Fibroblast of lung (primary cell): ENCODE measurements at regions not wholly inside any gene's neighbourhood (a gene's known extent, or its start where the extent isn't known, plus 50 kb on each side); places are given as distances from the start of the nearest gene placed in this dataset.

Experiments used
- DNase-seq, 2 donors: peaks; one replicate each; pipeline versions ENCODE4 v3.0.0 to v3.0.0-alpha.2; 2010; ENCODE audit warnings: low read depth in 2 of 2
- H2AFZ ChIP-seq: 2 replicates; pipeline ENCODE4 v1.5.1; 2012; ENCODE audit warnings: low read length, control low read depth, inconsistent platforms
- H3K27ac ChIP-seq: 2 replicates; pipeline ENCODE4 v1.5.1; 2011; ENCODE audit warnings: low read length, control low read depth; ENCODE audit not compliant: insufficient read depth
- H3K27me3 ChIP-seq: 2 replicates; pipeline ENCODE4 v1.5.1; 2011; ENCODE audit warnings: mild to moderate bottlenecking, low read length; ENCODE audit not compliant: control insufficient read depth, insufficient read depth
- H3K36me3 ChIP-seq: 2 replicates; pipeline ENCODE4 v1.5.1; 2011; ENCODE audit warnings: low read length; ENCODE audit not compliant: control insufficient read depth, insufficient read depth
- H3K4me1 ChIP-seq: 2 replicates; pipeline ENCODE4 v1.5.1; 2011; ENCODE audit warnings: low read length; ENCODE audit not compliant: control insufficient read depth, insufficient read depth; ENCODE audit errors: extremely low read depth
- H3K4me2 ChIP-seq: 2 replicates; pipeline ENCODE4 v1.5.1; 2011; ENCODE audit warnings: low read length, control low read depth; ENCODE audit not compliant: insufficient read depth; ENCODE audit errors: extremely low read depth
- H3K4me3 ChIP-seq, 4 experiments: fragments of 200-600 bp in 1 of 4; sonication (generic) in 1 of 4; replicated peaks in 1 of 4; 2 replicates each; pipeline ENCODE4 v1.5.1; 2011 to 2016; ENCODE audit warnings: low read length in 4 of 4, low read depth in 3 of 4, mild to moderate bottlenecking in 3 of 4, control low read depth in 2 of 4, inconsistent platforms in 1 of 4, mixed read lengths in 1 of 4; ENCODE audit not compliant: insufficient read depth in 1 of 4; ENCODE audit errors: control extremely low read depth in 1 of 4
- H3K79me2 ChIP-seq: 2 replicates; pipeline ENCODE4 v1.5.1; 2012; ENCODE audit warnings: mild to moderate bottlenecking, low read length, inconsistent platforms; ENCODE audit not compliant: control insufficient read depth, insufficient read depth
- H3K9ac ChIP-seq: 2 replicates; pipeline ENCODE4 v1.5.1; 2011; ENCODE audit warnings: mild to moderate bottlenecking, low read length, control low read depth; ENCODE audit not compliant: insufficient read depth
- H3K9me3 ChIP-seq: 2 replicates; pipeline ENCODE4 v1.5.1; 2012; ENCODE audit warnings: low read depth, low read length; ENCODE audit not compliant: control insufficient read depth, insufficient read depth
- H4K20me1 ChIP-seq: 2 replicates; pipeline ENCODE4 v1.5.1; 2011; ENCODE audit warnings: low read length; ENCODE audit not compliant: control insufficient read depth, insufficient read depth; ENCODE audit errors: extremely low read depth
- EZH2 ChIP-seq: IDR thresholded peaks from 2 replicates; pipeline ENCODE4 v1.5.1; 2012; ENCODE audit warnings: low read length, control low read depth, mild to moderate bottlenecking; ENCODE audit errors: missing control alignments
- TF ChIP-seq, protein P1 (sequence below), 2 donors: IDR thresholded peaks in 1 of 2; conservative IDR thresholded peaks in 1 of 2; 1 replicate in 1 of 2; 2 replicates in 1 of 2; pipeline ENCODE4 v1.5.1; 2011 to 2012; ENCODE audit warnings: low read length in 2 of 2, control low read depth in 1 of 2, inconsistent platforms in 1 of 2, low read depth in 1 of 2, mild to moderate bottlenecking in 1 of 2

DNA sequence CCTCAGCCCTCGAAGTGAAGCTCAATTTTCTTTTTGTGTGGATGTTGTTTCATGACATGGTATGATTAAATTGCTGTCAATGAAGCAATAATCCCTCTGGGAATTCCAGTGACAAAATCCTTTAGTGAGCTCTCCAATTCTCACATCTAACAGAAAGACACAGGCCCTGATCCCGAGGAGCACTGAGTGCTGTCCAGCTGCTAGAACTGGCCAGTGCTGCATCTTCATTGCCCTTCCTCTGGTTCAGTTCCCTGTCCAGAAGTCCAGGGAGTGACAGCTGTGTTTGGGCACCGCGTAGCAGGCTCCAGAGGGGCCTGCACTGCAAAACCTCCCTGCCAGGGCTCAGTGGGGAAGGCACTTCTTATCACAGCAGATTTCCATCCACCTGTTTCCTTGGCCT lies 516.8 kb upstream of the ATP11B start:
- Histone ChIP-seq H3K4me1 (no peaks in the 10 kb centered on the region), H2AFZ (no peak overlapping the region), H3K9me3 (no peaks in the 10 kb centered on the region), H3K27me3 (no peaks in the 10 kb centered on the region), H3K4me3 (no peak overlapping the region), H4K20me1 (no peaks in the 10 kb centered on the region), H3K79me2 (no peaks in the 10 kb centered on the region), H3K9ac (no peak overlapping the region), H3K4me2 (no peak overlapping the region), H3K36me3 (no peaks in the 10 kb centered on the region), H3K27ac (no peak overlapping the region)
- TF ChIP-seq, protein P1, sequence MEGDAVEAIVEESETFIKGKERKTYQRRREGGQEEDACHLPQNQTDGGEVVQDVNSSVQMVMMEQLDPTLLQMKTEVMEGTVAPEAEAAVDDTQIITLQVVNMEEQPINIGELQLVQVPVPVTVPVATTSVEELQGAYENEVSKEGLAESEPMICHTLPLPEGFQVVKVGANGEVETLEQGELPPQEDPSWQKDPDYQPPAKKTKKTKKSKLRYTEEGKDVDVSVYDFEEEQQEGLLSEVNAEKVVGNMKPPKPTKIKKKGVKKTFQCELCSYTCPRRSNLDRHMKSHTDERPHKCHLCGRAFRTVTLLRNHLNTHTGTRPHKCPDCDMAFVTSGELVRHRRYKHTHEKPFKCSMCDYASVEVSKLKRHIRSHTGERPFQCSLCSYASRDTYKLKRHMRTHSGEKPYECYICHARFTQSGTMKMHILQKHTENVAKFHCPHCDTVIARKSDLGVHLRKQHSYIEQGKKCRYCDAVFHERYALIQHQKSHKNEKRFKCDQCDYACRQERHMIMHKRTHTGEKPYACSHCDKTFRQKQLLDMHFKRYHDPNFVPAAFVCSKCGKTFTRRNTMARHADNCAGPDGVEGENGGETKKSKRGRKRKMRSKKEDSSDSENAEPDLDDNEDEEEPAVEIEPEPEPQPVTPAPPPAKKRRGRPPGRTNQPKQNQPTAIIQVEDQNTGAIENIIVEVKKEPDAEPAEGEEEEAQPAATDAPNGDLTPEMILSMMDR (conservative IDR thresholded peaks at IDR 0.05 in 1 of 2, IDR thresholded peaks at IDR 0.05 in 1 of 2; ENCODE audit: low read depth in 1 of 2, low read length in 2 of 2) = no peak
- no peak for TF ChIP-seq EZH2
- DNase-seq = no peak

DNA sequence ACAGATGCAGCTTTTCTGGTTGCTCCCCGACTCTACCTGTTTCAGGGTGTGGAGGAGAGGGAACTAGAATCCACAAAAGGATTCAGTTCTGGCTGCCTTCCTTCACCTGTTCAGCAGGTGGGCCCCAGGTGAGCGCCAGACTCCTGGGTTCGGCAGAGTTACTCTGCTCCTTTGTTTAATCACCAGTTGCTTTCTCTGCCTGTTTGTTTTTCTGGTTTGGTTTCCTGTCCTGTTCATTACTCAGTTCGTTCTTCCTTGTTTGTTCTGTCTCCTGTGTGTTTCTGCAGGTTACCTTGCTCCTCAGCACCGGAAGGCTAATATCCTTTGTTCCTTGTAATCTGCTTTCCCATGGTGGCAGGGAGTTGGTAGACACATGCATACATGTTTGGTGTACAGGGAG lies 508.5 kb upstream of the ATP11B start:
- H3K36me3 ChIP-seq = no peaks in the 10 kb centered on the region
- H3K27me3 ChIP-seq = no peaks in the 10 kb centered on the region
- no peaks in the 10 kb centered on the region for H4K20me1 ChIP-seq
- no peaks in the 10 kb centered on the region for H3K9me3 ChIP-seq
- H3K4me1 ChIP-seq = no peaks in the 10 kb centered on the region
- H3K27ac ChIP-seq = no peak overlapping the region
- H2AFZ ChIP-seq = no peak overlapping the region
- H3K4me2 ChIP-seq = no peak overlapping the region
- DNase-seq = no peak
- H3K79me2 ChIP-seq = no peaks in the 10 kb centered on the region
- TF ChIP-seq EZH2 = no peak
- TF ChIP-seq, protein P1 (conservative IDR thresholded peaks at IDR 0.05 in 1 of 2, IDR thresholded peaks at IDR 0.05 in 1 of 2; ENCODE audit: low read depth in 1 of 2, low read length in 2 of 2) = no peak
- no peak overlapping the region for H3K4me3 ChIP-seq
- H3K9ac ChIP-seq = no peak overlapping the region

DNA sequence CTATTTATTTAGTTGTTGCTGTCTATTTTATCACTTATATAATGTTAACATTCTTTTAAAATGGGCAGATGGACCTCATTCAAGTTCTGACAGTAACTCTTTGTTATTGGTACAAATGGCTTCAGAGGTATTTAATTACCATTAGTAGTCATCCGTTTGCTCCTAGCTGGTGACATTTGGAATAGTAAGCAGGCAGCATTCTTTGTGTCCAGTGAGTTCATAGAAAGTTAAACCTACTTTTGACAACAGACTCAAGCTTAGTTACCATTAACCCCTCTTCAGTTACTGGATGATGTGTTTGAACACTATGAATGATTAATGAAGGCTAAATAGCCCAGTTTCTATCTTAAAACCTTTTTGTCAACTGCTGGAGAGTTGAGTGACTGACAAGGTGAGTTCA lies 500.7 kb upstream of the ATP11B start:
- H4K20me1 ChIP-seq = no peaks in the 10 kb centered on the region
- no peaks in the 10 kb centered on the region for H3K27me3 ChIP-seq
- no peak overlapping the region for H3K4me3 ChIP-seq
- H3K36me3 ChIP-seq = no peaks in the 10 kb centered on the region
- TF ChIP-seq, protein P1 (conservative IDR thresholded peaks at IDR 0.05 in 1 of 2, IDR thresholded peaks at IDR 0.05 in 1 of 2; ENCODE audit: low read depth in 1 of 2, low read length in 2 of 2) = no peak
- no peak for TF ChIP-seq EZH2
- H3K4me1 ChIP-seq = no peaks in the 10 kb centered on the region
- H3K9me3 ChIP-seq = no peaks in the 10 kb centered on the region
- no peaks in the 10 kb centered on the region for H3K79me2 ChIP-seq
- no peak overlapping the region for H2AFZ ChIP-seq
- H3K27ac ChIP-seq = no peak overlapping the region
- no peak overlapping the region for H3K9ac ChIP-seq
- H3K4me2 ChIP-seq = no peak overlapping the region
- peak in 1 of 2 donors; percentile 16 for DNase-seq
